Astrocyte (in vitro differentiated cells and primary cell): ENCODE measurements at regions not wholly inside any gene's neighbourhood (a gene's known extent, or its start where the extent isn't known, plus 50 kb on each side); places are given as distances from the start of the nearest gene placed in this dataset.

Experiments
- EZH2 ChIP-seq: IDR thresholded peaks from 2 replicates; pipeline ENCODE4 v1.6.1; 2012; ENCODE audit warnings: mild to moderate bottlenecking, low read length, inconsistent platforms; ENCODE audit not compliant: insufficient read depth
- TF ChIP-seq, protein P1 (sequence below): IDR thresholded peaks from 2 replicates; pipeline ENCODE4 v1.5.1; 2011; ENCODE audit warnings: low read depth, mild to moderate bottlenecking, inconsistent platforms, low read length, moderate library complexity; ENCODE audit not compliant: insufficient read depth

GRCh38 chr20:51198238-51198637, 175.3 kb upstream of the KCNG1 start:
- TF ChIP-seq, protein P1, sequence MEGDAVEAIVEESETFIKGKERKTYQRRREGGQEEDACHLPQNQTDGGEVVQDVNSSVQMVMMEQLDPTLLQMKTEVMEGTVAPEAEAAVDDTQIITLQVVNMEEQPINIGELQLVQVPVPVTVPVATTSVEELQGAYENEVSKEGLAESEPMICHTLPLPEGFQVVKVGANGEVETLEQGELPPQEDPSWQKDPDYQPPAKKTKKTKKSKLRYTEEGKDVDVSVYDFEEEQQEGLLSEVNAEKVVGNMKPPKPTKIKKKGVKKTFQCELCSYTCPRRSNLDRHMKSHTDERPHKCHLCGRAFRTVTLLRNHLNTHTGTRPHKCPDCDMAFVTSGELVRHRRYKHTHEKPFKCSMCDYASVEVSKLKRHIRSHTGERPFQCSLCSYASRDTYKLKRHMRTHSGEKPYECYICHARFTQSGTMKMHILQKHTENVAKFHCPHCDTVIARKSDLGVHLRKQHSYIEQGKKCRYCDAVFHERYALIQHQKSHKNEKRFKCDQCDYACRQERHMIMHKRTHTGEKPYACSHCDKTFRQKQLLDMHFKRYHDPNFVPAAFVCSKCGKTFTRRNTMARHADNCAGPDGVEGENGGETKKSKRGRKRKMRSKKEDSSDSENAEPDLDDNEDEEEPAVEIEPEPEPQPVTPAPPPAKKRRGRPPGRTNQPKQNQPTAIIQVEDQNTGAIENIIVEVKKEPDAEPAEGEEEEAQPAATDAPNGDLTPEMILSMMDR: no peak
- TF ChIP-seq EZH2: no peak
